Activated CD8-positive, alpha-beta T cell treated with anti-CD3 and anti-CD28 coated beads for 36 hours (primary cell): ENCODE measurements at regions not wholly inside any gene's neighbourhood (a gene's known extent, or its start where the extent isn't known, plus 50 kb on each side); places are given as distances from the start of the nearest gene placed in this dataset.

Experiments used
- ATAC-seq: fragments of 200-7000 bp; cut with Tn5 transposase; one replicate; pipeline ENCODE4 v1.10.0; 2021; ENCODE audit warnings: mild to moderate bottlenecking, moderate library complexity
- CTCF ChIA-PET: fragments of 350-600 bp; sonication (Branson Sonifier 250); formaldehyde crosslinking; loops from one replicate; lab custom pipeline; 2021; ENCODE audit warnings: antibody characterized with exemption; lab: Charles Lee
- POLR2A ChIA-PET: fragments of 350-600 bp; sonication (Branson Sonifier 250); formaldehyde crosslinking; loops from one replicate; lab custom pipeline; 2021; ENCODE audit warnings: antibody characterized with exemption; lab: Charles Lee
- DNase-seq: peaks from one replicate; pipeline ENCODE4 v3.0.0-alpha.2; 2020
- H3K27ac Mint-ChIP-seq: one replicate; pipeline ENCODE4 v1.8.0; 2021; ENCODE audit warnings: mild to moderate bottlenecking, mixed read lengths
- H3K27me3 Mint-ChIP-seq: one replicate; pipeline ENCODE4 v1.8.0; 2021; ENCODE audit warnings: mixed read lengths
- H3K36me3 Mint-ChIP-seq: one replicate; pipeline ENCODE4 v1.8.0; 2021; ENCODE audit warnings: low read depth, mixed read lengths
- H3K4me1 Mint-ChIP-seq: one replicate; pipeline ENCODE4 v1.8.0; 2021; ENCODE audit warnings: low read depth, mixed read lengths
- H3K4me3 Mint-ChIP-seq: one replicate; pipeline ENCODE4 v1.8.0; 2021; ENCODE audit warnings: mild to moderate bottlenecking, moderate library complexity, mixed read lengths
- H3K9me3 Mint-ChIP-seq: one replicate; pipeline ENCODE4 v1.8.0; 2021; ENCODE audit warnings: mixed read lengths
- CTCF ChIP-seq: fragments of 200-600 bp; IDR thresholded peaks from one replicate; pipeline ENCODE4 v1.8.0; 2022; ENCODE audit warnings: antibody characterized with exemption, mild to moderate bottlenecking
- intact Hi-C: fragments of 100-400 bp; cut with micrococcal nuclease; formaldehyde crosslinking; loops from one replicate; pipeline ENCODE4 v1.10.0; 2022

- DNase-seq (no peak), ATAC-seq (no peak)
- H3K4me1 Mint-ChIP-seq = no peaks in the 10 kb centered on the region
- no peak overlapping the region for H3K4me3 Mint-ChIP-seq
- TF ChIP-seq CTCF = no peak
- intact Hi-C loops = no loop called here
- no peaks in the 10 kb centered on the region for H3K9me3 Mint-ChIP-seq
- H3K27ac Mint-ChIP-seq = no peak overlapping the region
- no peaks in the 10 kb centered on the region for H3K27me3 Mint-ChIP-seq
- POLR2A ChIA-PET = no interaction called here
- CTCF ChIA-PET = no interaction called here
- peaks cover 2% of the 10 kb centered on the region for H3K36me3 Mint-ChIP-seq
Measured at GRCh38 chr1:222995236-222995580, 147.8 kb downstream of the TLR5 start.

DNA sequence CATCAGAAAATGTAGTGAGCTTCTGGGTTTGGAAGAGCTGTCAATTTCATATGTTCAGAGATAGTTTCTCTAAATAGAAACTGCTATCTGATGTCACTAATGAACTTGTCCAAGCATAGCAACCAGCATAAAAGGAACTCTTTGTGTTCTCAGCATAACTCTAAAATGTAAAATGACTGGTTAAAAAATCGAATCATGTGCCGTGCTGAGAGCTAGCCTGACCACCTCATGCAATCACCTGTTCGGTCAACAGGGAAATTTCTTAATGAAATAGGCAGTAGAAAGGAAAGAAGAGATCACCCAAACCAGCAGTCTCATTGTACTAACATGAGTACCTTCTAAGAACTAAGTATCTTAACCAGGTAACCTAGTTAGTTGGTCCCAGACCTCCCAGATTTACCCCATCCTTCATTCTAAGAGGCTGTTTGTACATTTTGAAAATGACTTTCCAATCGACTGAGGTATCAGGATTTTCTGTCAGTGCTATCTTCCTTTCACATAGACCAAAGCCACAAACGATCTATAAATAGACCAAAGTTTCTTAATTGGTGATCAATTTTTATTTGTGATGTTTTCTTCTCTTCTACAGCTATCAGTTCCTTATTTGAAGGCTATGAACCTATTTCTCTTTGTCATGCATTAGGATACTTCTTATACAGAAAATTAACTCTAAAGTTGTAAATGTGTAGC, 147.3 kb downstream of the TLR5 start:
- Mint-ChIP-seq H3K27me3 (no peaks in the 10 kb centered on the region), H3K4me1 (no peaks in the 10 kb centered on the region), H3K27ac (no peak overlapping the region), H3K36me3 (peaks cover 2% of the 10 kb centered on the region), H3K4me3 (no peak overlapping the region), H3K9me3 (no peaks in the 10 kb centered on the region)
- no peak for TF ChIP-seq CTCF
- DNase-seq = no peak
- intact Hi-C loops = no loop called here
- ChIA-PET POLR2A (no interaction called here), CTCF (interaction anchor here (1.3 kb wide), 1 partner anchor 15 kb away, joined by 4 read pairs; no protein-coding TSS in a partner anchor)
- ATAC-seq = no peak

GRCh38 chr1:222996310-222996975, 146.6 kb downstream of the TLR5 start:
- intact Hi-C loops = no loop called here
- no peaks in the 10 kb centered on the region for H3K27me3 Mint-ChIP-seq
- ChIA-PET POLR2A (no interaction called here), CTCF (interaction anchor here (1.3 kb wide), 2 partner anchors 14 to 127 kb away, joined by 4 read pairs; no protein-coding TSS in a partner anchor)
- H3K4me3 Mint-ChIP-seq = no peak overlapping the region
- H3K9me3 Mint-ChIP-seq = no peaks in the 10 kb centered on the region
- no peak for TF ChIP-seq CTCF
- ATAC-seq = no peak
- H3K4me1 Mint-ChIP-seq = no peaks in the 10 kb centered on the region
- peaks cover 2% of the 10 kb centered on the region for H3K36me3 Mint-ChIP-seq
- DNase-seq = no peak
- no peak overlapping the region for H3K27ac Mint-ChIP-seq

DNA sequence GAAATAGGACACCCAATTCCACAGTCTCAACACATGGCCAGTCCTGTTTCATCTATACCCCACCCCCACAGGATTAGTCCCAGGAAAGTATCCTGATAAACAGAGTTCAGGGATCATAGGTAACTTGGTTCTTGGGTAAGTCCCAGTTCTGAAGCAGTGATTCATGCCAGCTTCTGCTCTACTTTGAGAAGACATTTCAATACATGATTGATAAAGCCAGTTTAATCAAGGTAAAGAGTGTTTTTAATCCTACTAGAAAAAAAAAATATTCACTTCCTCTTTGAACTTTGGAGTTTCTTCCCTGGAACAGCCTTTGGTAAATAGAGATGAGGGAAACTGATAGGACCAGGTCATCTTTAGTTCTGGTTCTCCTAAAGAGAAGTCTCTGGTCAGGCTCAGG, 142.4 kb downstream of the TLR5 start:
- no peaks in the 10 kb centered on the region for H3K4me1 Mint-ChIP-seq
- intact Hi-C loops = loop anchor here (5.0 kb wide), 1 partner anchor 52 kb away; no protein-coding TSS in a partner anchor
- POLR2A ChIA-PET = no interaction called here

More for the DNA sequence above, 142.4 kb downstream of the TLR5 start:
- ATAC-seq = no peak
- no peak for TF ChIP-seq CTCF
- H3K27me3 Mint-ChIP-seq = no peaks in the 10 kb centered on the region
- CTCF ChIA-PET = interaction anchor here (0.6 kb wide), 1 partner anchor 81 kb away, joined by 4 read pairs; no protein-coding TSS in a partner anchor
- peaks cover 13% of the 10 kb centered on the region for H3K36me3 Mint-ChIP-seq
- no peaks in the 10 kb centered on the region for H3K9me3 Mint-ChIP-seq
- no peak overlapping the region for H3K27ac Mint-ChIP-seq
- no peak for DNase-seq
- H3K4me3 Mint-ChIP-seq = no peak overlapping the region
